ENCODE measurements at regions not wholly inside any gene's neighbourhood (a gene's known extent, or its start where the extent isn't known, plus 50 kb on each side); places are given as distances from the start of the nearest gene placed in this dataset.

GRCh38 chr3:181488536-181488935 lies 223.2 kb upstream of the SOX2 start:
- TF ChIP-seq POLR2A (IDR thresholded peaks at IDR 0.05) (no peak), CTCF (IDR thresholded peaks at IDR 0.05) (no peak), EP300 (IDR thresholded peaks at IDR 0.05) (no peak)

Data from upper lobe of left lung (tissue), 4 donors.